Fibroblast of pulmonary artery (primary cell): ENCODE measurements at regions not wholly inside any gene's neighbourhood (a gene's known extent, or its start where the extent isn't known, plus 50 kb on each side); places are given as distances from the start of the nearest gene placed in this dataset.

Experiments used
- DNase-seq: peaks from one replicate; pipeline ENCODE4 v3.0.0-alpha.2; 2010; ENCODE audit warnings: low read depth
- H3K4me3 ChIP-seq: replicated peaks from 2 replicates; pipeline ENCODE4 v1.5.1; 2011; ENCODE audit warnings: low read depth, mild to moderate bottlenecking, control low read depth, low read length, moderate library complexity
- CTCF ChIP-seq: IDR thresholded peaks from 2 replicates; pipeline ENCODE4 v1.5.1; 2011; ENCODE audit warnings: mild to moderate bottlenecking, control low read depth, low read length, inconsistent platforms; ENCODE audit errors: missing control alignments

- no peak for DNase-seq
- H3K4me3 ChIP-seq, result no peak overlapping the region
- no peak for TF ChIP-seq CTCF
Observed at GRCh38 chr19:29089315-29089870, 123.6 kb downstream of the UQCRFS1 start.

GRCh38 chr19:29088761-29089160 is 124.2 kb downstream of the UQCRFS1 start:
- H3K4me3 ChIP-seq, result no peak overlapping the region
- no peak for TF ChIP-seq CTCF
- no peak for DNase-seq

- no peak overlapping the region for H3K4me3 ChIP-seq
- no peak for DNase-seq
- no peak for TF ChIP-seq CTCF
Observed at GRCh38 chr19:29086646-29087045, 126.3 kb downstream of the UQCRFS1 start.

GRCh38 chr19:29086182-29086581 is 126.8 kb downstream of the UQCRFS1 start:
- TF ChIP-seq CTCF, result no peak
- H3K4me3 ChIP-seq, result no peak overlapping the region
- no peak for DNase-seq

- DNase-seq, result no peak
- TF ChIP-seq CTCF, result no peak
- no peak overlapping the region for H3K4me3 ChIP-seq
Observed at GRCh38 chr19:29085630-29086029, 127.3 kb downstream of the UQCRFS1 start.

DNA sequence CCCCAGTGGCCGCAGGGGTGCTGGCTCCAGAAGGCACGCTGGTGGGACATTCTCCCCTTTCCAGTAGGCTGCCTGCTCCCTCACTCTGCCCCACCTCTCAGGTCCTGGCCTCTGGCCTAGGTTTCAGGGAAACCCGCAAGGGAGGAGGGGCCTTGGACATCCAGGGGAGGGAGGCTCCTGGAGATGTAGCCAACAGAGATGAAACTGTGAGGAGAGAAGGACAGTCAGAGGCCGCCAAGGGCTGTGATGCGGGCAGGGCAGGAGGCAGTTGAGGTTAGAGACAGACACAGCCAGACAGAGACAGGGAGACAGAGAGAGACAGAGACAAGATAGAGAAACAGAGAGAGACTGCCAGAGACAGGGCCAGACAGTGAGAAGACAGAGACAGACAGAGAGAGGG is 127.7 kb downstream of the UQCRFS1 start:
- no peak for TF ChIP-seq CTCF
- H3K4me3 ChIP-seq, result no peak overlapping the region
- no peak for DNase-seq

DNA sequence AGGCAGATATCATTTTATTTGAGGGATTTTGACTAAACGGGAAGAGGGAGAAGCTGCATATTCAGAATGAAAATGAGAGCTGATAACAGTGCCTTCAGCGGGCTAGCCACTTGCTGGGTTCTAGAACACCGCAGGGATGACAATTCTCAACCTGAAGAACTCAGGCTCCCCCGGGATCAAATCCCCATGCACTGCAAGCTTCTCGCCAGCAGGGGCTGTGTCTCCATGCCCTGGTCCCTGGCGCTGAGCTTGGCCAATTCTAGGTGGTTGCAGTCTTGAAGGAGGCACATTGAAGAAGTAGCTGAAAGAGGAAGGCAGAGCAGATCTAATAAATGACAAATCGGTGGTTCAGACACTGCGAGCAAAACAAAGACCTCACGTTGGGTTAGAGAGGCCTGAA is 128.7 kb downstream of the UQCRFS1 start:
- DNase-seq, result no peak
- TF ChIP-seq CTCF, result no peak
- H3K4me3 ChIP-seq, result no peak overlapping the region
